ENCODE measurements at regions not wholly inside any gene's neighbourhood (a gene's known extent, or its start where the extent isn't known, plus 50 kb on each side); places are given as distances from the start of the nearest gene placed in this dataset.

DNA sequence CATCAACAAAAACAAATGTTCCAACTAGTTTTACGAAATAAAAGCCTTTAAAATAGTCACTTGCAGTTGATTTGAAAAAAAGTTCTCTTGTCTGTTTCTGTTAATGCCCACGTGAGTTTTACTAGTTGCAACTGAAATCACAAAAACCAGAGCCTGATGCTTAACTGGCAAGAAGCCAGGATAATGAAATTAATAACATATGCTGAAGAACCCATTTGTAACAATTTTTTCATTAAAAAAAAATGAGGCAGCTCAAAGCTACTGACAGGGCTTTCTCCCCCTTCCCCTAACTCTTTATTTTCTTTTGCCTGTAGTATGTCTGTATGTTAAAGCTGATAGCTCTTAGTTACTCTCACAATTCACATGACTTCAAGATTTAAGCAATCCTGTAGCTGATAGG lies 132.7 kb upstream of the EYA4 start:
- no peak for TF ChIP-seq POLR2AphosphoS5 (IDR thresholded peaks at IDR 0.05; ENCODE audit: low read depth, low read length)
- no peak for TF ChIP-seq TAF1 (IDR thresholded peaks at IDR 0.05; ENCODE audit: borderline replicate concordance, insufficient read depth, low read length)
- no peak for TF ChIP-seq REST (IDR thresholded peaks at IDR 0.05; ENCODE audit: insufficient read depth in 1 of 2, low read depth in 2 of 2, low read length in 2 of 2)
- TF ChIP-seq SIN3A (IDR thresholded peaks at IDR 0.05; ENCODE audit: borderline replicate concordance, insufficient read depth, low read length): no peak
